GM19324 (cell line): ENCODE measurements at regions not wholly inside any gene's neighbourhood (a gene's known extent, or its start where the extent isn't known, plus 50 kb on each side); places are given as distances from the start of the nearest gene placed in this dataset.
"Not testable (repeated sequence)": the region's sequence is repeated elsewhere in the genome, so short reads cannot be mapped to it uniquely, and the experiment has no call there.

Experiments used
- ATAC-seq: cut with Tn5 transposase; IDR thresholded peaks from one replicate; pipeline ENCODE4 v1.9.1; 2021; ENCODE audit warnings: mild to moderate bottlenecking, moderate library complexity; ENCODE audit not compliant: unreplicated experiment, low FRiP score

- ATAC-seq: no peak
These were observed 105.6 kb upstream of the ALDH3B2 start for GRCh38 chr11:67780056-67780455.

- not testable (repeated sequence) for ATAC-seq
These were observed 104.9 kb upstream of the ALDH3B2 start for GRCh38 chr11:67779189-67779875.

GRCh38 chr11:67776852-67777520 lies 102.6 kb upstream of the ALDH3B2 start:
- no peak for ATAC-seq

- not testable (repeated sequence) for ATAC-seq
These were observed 99.8 kb upstream of the ALDH3B2 start for GRCh38 chr11:67774175-67774574.

GRCh38 chr11:67768001-67768730 lies 93.7 kb upstream of the ALDH3B2 start:
- ATAC-seq: not testable (repeated sequence)

- not testable (repeated sequence) for ATAC-seq
These were observed 86.8 kb upstream of the ALDH3B2 start for GRCh38 chr11:67761211-67761610.

GRCh38 chr11:67759321-67759720 lies 84.9 kb upstream of the ALDH3B2 start:
- not testable (repeated sequence) for ATAC-seq

- ATAC-seq: not testable (repeated sequence)
These were observed 84.0 kb upstream of the ALDH3B2 start for GRCh38 chr11:67758467-67758866.

GRCh38 chr11:67758009-67758408 lies 83.6 kb upstream of the ALDH3B2 start:
- not testable (repeated sequence) for ATAC-seq

- not testable (repeated sequence) for ATAC-seq
These were observed 79.4 kb upstream of the ALDH3B2 start for GRCh38 chr11:67753820-67754219.

GRCh38 chr11:67745181-67745726 lies 70.8 kb upstream of the ALDH3B2 start:
- no peak for ATAC-seq

GRCh38 chr11:67744231-67744630 lies 69.8 kb upstream of the ALDH3B2 start:
- ATAC-seq: not testable (repeated sequence)

- not testable (repeated sequence) for ATAC-seq
These were observed 63.8 kb upstream of the ALDH3B2 start for GRCh38 chr11:67738231-67738630.

GRCh38 chr11:67737562-67738080 lies 63.2 kb upstream of the ALDH3B2 start:
- not testable (repeated sequence) for ATAC-seq

- no peak for ATAC-seq
These were observed 57.8 kb upstream of the ALDH3B2 start for GRCh38 chr11:67732045-67732787.

GRCh38 chr11:67731583-67731982 lies 57.2 kb upstream of the ALDH3B2 start:
- ATAC-seq: no peak

GRCh38 chr11:67728163-67728571 lies 53.7 kb upstream of the ALDH3B2 start:
- ATAC-seq: not testable (repeated sequence)

GRCh38 chr11:67727066-67728040 lies 52.9 kb upstream of the ALDH3B2 start:
- not testable (repeated sequence) for ATAC-seq
